GF-D8 (cell line): ENCODE measurements at regions not wholly inside any gene's neighbourhood (a gene's known extent, or its start where the extent isn't known, plus 50 kb on each side); places are given as distances from the start of the nearest gene placed in this dataset.
"Not testable (repeated sequence)": the region's sequence is repeated elsewhere in the genome, so short reads cannot be mapped to it uniquely, and the experiment has no call there.

Source experiments
- DNase-seq: peaks from one replicate; lab custom pipeline; 2025; lab: John Stamatoyannopoulos, UW

- DNase-seq, result no peak
These were observed 949.4 kb downstream of the TLE4 start for GRCh38 chr9:80521151-80521550.

- no peak for DNase-seq
These were observed 948.5 kb downstream of the TLE4 start for GRCh38 chr9:80520231-80520630.

GRCh38 chr9:80518441-80518840 lies 946.7 kb downstream of the TLE4 start:
- no peak for DNase-seq

- DNase-seq, result no peak
These were observed 944.9 kb downstream of the TLE4 start for GRCh38 chr9:80516679-80517078.

GRCh38 chr9:80509358-80509757 lies 937.6 kb downstream of the TLE4 start:
- no peak for DNase-seq

- DNase-seq, result no peak
These were observed 935.8 kb downstream of the TLE4 start for GRCh38 chr9:80507611-80508010.

GRCh38 chr9:80504601-80505230 lies 933.0 kb downstream of the TLE4 start:
- no peak for DNase-seq

GRCh38 chr9:80503671-80504281 lies 932.0 kb downstream of the TLE4 start:
- no peak for DNase-seq

GRCh38 chr9:80502306-80502705 lies 930.5 kb downstream of the TLE4 start:
- no peak for DNase-seq

GRCh38 chr9:80501635-80502034 lies 929.9 kb downstream of the TLE4 start:
- DNase-seq, result no peak

GRCh38 chr9:80500300-80500699 lies 928.5 kb downstream of the TLE4 start:
- no peak for DNase-seq

- DNase-seq, result no peak
These were observed 926.3 kb downstream of the TLE4 start for GRCh38 chr9:80498001-80498555.

GRCh38 chr9:80496901-80497556 lies 925.3 kb downstream of the TLE4 start:
- no peak for DNase-seq

- no peak for DNase-seq
These were observed 921.5 kb downstream of the TLE4 start for GRCh38 chr9:80493258-80493657.

- DNase-seq, result no peak
These were observed 920.5 kb downstream of the TLE4 start for GRCh38 chr9:80492221-80492620.

GRCh38 chr9:80491086-80491696 lies 919.4 kb downstream of the TLE4 start:
- DNase-seq, result no peak

GRCh38 chr9:80489329-80489728 lies 917.6 kb downstream of the TLE4 start:
- DNase-seq, result no peak

GRCh38 chr9:80485420-80486250 lies 913.9 kb downstream of the TLE4 start:
- no peak for DNase-seq

- not testable (repeated sequence) for DNase-seq
These were observed 910.5 kb downstream of the TLE4 start for GRCh38 chr9:80482251-80482650.

GRCh38 chr9:80467632-80468031 lies 895.9 kb downstream of the TLE4 start:
- DNase-seq, result no peak

- DNase-seq, result no peak
These were observed 893.8 kb downstream of the TLE4 start for GRCh38 chr9:80465556-80465955.

- no peak for DNase-seq
These were observed 877.7 kb downstream of the TLE4 start for GRCh38 chr9:80449513-80449912.
